Fibroblast of the aortic adventitia (primary cell): ENCODE measurements at regions not wholly inside any gene's neighbourhood (a gene's known extent, or its start where the extent isn't known, plus 50 kb on each side); places are given as distances from the start of the nearest gene placed in this dataset.

Source experiments
- DNase-seq: peaks from one replicate; pipeline ENCODE4 v3.0.0-alpha.2; 2010; ENCODE audit warnings: low read depth
- H3K4me3 ChIP-seq: 2 replicates; pipeline ENCODE4 v1.5.1; 2011; ENCODE audit warnings: low read depth, mild to moderate bottlenecking, control low read depth, low read length, moderate library complexity
- CTCF ChIP-seq: IDR thresholded peaks from 2 replicates; pipeline ENCODE4 v1.5.1; 2011; ENCODE audit warnings: mild to moderate bottlenecking, low read length, control low read depth, inconsistent platforms; ENCODE audit not compliant: insufficient read depth

GRCh38 chr18:27627927-27628326, 442.8 kb upstream of the CHST9 start:
- no peak overlapping the region for H3K4me3 ChIP-seq
- DNase-seq, result no peak
- no peak for TF ChIP-seq CTCF

GRCh38 chr18:27621236-27621890, 436.3 kb upstream of the CHST9 start:
- DNase-seq, result no peak
- no peak for TF ChIP-seq CTCF
- no peak overlapping the region for H3K4me3 ChIP-seq

- no peak for TF ChIP-seq CTCF
- DNase-seq, result no peak
Observed at GRCh38 chr18:27619906-27620305, 434.8 kb upstream of the CHST9 start.

GRCh38 chr18:27619090-27619772, 434.1 kb upstream of the CHST9 start:
- no peak for DNase-seq
- no peak overlapping the region for H3K4me3 ChIP-seq
- no peak for TF ChIP-seq CTCF

More at GRCh38 chr18:27619906-27620305, 434.8 kb upstream of the CHST9 start:
- no peak overlapping the region for H3K4me3 ChIP-seq

GRCh38 chr18:27616324-27616723, 431.2 kb upstream of the CHST9 start:
- no peak overlapping the region for H3K4me3 ChIP-seq
- no peak for DNase-seq
- no peak for TF ChIP-seq CTCF

GRCh38 chr18:27614951-27615844, 430.1 kb upstream of the CHST9 start:
- no peak for DNase-seq
- H3K4me3 ChIP-seq, result no peak overlapping the region
- TF ChIP-seq CTCF, result no peak
